ENCODE measurements at regions not wholly inside any gene's neighbourhood (a gene's known extent, or its start where the extent isn't known, plus 50 kb on each side); places are given as distances from the start of the nearest gene placed in this dataset.

DNA sequence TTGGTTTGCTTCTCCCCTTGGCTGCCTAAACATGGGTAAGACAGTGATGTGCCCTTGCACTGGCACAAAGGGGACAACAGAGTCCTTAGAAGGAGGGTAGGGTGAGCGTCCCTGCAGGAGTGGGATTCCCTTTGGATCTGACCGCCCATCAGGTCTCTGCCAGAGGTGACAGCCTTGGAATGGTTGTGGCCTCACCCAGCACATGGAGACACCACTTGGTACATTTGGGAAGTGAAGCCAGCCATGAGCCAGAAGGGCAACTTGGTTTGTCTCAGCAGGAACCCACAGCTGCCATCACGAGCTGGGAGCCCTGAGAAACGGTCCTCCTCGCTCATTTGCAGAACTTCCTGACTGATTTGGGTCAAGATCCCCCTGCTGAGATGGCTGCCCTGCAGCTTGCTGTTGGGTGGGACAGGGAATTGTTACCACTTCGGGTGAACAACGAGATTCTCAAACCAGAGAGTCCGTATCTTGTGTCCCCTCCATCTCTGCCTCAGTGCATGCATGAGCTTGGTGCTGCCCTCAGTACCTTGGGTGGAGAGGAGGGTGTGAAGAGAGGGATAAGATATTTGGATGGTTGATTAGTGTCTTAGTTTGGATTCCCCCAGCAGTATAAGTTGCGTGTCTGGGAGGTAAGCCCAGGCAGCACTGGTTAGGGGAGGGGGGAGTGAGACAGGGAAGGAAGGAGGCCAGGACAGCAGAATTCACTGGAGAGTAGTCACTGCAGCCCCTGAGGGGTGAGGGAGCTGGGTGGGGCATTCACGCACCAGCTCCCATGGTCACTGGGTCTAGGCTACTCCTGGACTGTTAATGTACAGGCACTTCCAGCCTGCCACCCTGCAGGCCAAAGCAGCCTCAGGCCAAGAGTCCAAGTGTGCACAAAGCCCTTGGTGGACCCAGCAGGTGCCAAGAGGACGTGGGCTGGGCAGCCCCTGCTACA is 168.8 kb upstream of the TOPAZ1 start:
- H3F3A ChIP-seq (ENCODE audit: insufficient read depth, low read length), result no peaks in the 10 kb centered on the region
- no peak overlapping the region for H3K9ac ChIP-seq (ENCODE audit: low read length)
- no peak overlapping the region for H3K4me2 ChIP-seq (ENCODE audit: low read length)
- H3K9me3 ChIP-seq (ENCODE audit: low read length), result no peaks in the 10 kb centered on the region
- H3K27me3 ChIP-seq (ENCODE audit: insufficient read depth, low read length), result no peaks in the 10 kb centered on the region
- no peaks in the 10 kb centered on the region for H4K20me1 ChIP-seq (ENCODE audit: insufficient read depth, low read length)
- TF ChIP-seq, protein P1, sequence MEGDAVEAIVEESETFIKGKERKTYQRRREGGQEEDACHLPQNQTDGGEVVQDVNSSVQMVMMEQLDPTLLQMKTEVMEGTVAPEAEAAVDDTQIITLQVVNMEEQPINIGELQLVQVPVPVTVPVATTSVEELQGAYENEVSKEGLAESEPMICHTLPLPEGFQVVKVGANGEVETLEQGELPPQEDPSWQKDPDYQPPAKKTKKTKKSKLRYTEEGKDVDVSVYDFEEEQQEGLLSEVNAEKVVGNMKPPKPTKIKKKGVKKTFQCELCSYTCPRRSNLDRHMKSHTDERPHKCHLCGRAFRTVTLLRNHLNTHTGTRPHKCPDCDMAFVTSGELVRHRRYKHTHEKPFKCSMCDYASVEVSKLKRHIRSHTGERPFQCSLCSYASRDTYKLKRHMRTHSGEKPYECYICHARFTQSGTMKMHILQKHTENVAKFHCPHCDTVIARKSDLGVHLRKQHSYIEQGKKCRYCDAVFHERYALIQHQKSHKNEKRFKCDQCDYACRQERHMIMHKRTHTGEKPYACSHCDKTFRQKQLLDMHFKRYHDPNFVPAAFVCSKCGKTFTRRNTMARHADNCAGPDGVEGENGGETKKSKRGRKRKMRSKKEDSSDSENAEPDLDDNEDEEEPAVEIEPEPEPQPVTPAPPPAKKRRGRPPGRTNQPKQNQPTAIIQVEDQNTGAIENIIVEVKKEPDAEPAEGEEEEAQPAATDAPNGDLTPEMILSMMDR (IDR thresholded peaks at IDR 0.05; ENCODE audit: low read length), result no peak
- no peak for TF ChIP-seq EZH2 (IDR thresholded peaks at IDR 0.05; ENCODE audit: borderline replicate concordance, low read length)
- no peaks in the 10 kb centered on the region for H3K36me3 ChIP-seq (ENCODE audit: insufficient read depth, low read length)
- H2AFZ ChIP-seq (ENCODE audit: low read length), result no peak overlapping the region
- no peak overlapping the region for H3K27ac ChIP-seq (ENCODE audit: low read depth, low read length, poor library complexity, severe bottlenecking)
- no peak overlapping the region for H3K4me3 ChIP-seq (ENCODE audit: low read depth, low read length, poor library complexity, severe bottlenecking)
- no peaks in the 10 kb centered on the region for H3K4me1 ChIP-seq (ENCODE audit: insufficient read depth, low read length, severe bottlenecking)
- H3K9me2 ChIP-seq (ENCODE audit: low read depth, low read length), result no peaks in the 10 kb centered on the region
- H3K79me2 ChIP-seq (ENCODE audit: insufficient read depth, low read length), result no peaks in the 10 kb centered on the region

DNA sequence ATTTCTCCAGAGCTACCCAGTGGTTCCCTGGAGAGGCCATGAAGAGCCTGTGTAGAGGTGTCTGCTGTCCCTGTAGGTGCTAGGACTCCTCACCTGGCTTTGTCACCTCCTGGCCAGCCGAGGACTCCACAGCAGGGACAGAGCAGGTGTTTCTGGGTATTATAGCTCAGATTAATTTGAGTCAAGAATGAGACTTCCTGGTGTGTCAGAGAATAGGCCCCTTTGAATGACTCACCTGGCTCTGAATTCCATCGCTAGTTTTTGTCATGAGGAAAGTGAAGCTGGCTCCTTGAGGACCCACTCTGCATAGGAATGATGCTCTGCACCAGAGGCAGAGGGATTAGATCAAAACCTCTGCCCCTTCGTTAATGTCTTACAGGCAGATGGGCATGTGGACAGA is 167.5 kb upstream of the TOPAZ1 start:
- no peaks in the 10 kb centered on the region for H3K9me2 ChIP-seq (ENCODE audit: low read depth, low read length)
- H3K4me2 ChIP-seq (ENCODE audit: low read length), result no peak overlapping the region
- no peaks in the 10 kb centered on the region for H3K4me1 ChIP-seq (ENCODE audit: insufficient read depth, low read length, severe bottlenecking)
- H3K27me3 ChIP-seq (ENCODE audit: insufficient read depth, low read length), result no peaks in the 10 kb centered on the region
- TF ChIP-seq, protein P1 (IDR thresholded peaks at IDR 0.05; ENCODE audit: low read length), result no peak
- TF ChIP-seq EZH2 (IDR thresholded peaks at IDR 0.05; ENCODE audit: borderline replicate concordance, low read length), result no peak
- no peaks in the 10 kb centered on the region for H3K9me3 ChIP-seq (ENCODE audit: low read length)
- no peaks in the 10 kb centered on the region for H3K79me2 ChIP-seq (ENCODE audit: insufficient read depth, low read length)
- no peaks in the 10 kb centered on the region for H4K20me1 ChIP-seq (ENCODE audit: insufficient read depth, low read length)
- H2AFZ ChIP-seq (ENCODE audit: low read length), result no peak overlapping the region
- H3K9ac ChIP-seq (ENCODE audit: low read length), result no peak overlapping the region
- no peaks in the 10 kb centered on the region for H3F3A ChIP-seq (ENCODE audit: insufficient read depth, low read length)
- H3K36me3 ChIP-seq (ENCODE audit: insufficient read depth, low read length), result no peaks in the 10 kb centered on the region
- no peak overlapping the region for H3K4me3 ChIP-seq (ENCODE audit: low read depth, low read length, poor library complexity, severe bottlenecking)
- H3K27ac ChIP-seq (ENCODE audit: low read depth, low read length, poor library complexity, severe bottlenecking), result no peak overlapping the region

DNA sequence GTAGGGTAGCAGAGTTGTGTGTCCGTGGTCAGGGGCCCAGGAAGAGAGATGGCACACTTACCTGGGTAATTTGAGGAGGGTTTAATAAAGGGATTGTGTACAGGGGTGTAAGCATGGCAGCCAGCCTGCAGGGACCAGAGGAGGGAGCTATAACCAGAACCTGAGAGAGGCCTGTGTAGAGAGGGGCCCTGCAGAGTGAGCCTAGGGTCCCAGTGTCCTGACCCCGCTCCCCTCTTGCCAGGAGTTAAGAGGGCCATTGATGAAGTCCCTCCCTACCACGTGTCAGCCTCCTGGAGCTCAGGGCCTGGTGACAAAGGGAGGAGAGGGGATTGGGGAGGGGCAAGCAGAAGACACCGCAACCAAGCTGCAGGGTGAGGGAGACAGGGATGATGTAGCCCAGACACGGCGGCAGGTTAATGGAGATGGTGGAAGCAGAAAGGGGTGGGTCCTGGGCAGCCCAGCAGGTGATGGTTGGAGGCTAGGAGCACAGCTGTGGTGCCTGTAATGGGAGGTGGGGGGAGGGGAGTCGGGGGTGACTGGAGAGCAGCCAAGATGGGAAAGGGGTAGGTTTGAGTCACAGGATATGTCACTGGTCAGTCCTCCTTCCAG is 165.4 kb upstream of the TOPAZ1 start:
- TF ChIP-seq, protein P1 (IDR thresholded peaks at IDR 0.05; ENCODE audit: low read length), result no peak
- no peak for TF ChIP-seq EZH2 (IDR thresholded peaks at IDR 0.05; ENCODE audit: borderline replicate concordance, low read length)
- Histone ChIP-seq H3K79me2 (ENCODE audit: insufficient read depth, low read length) (no peaks in the 10 kb centered on the region), H3F3A (ENCODE audit: insufficient read depth, low read length) (no peaks in the 10 kb centered on the region), H3K9ac (ENCODE audit: low read length) (no peak overlapping the region), H3K4me3 (ENCODE audit: low read depth, low read length, poor library complexity, severe bottlenecking) (no peak overlapping the region), H3K4me2 (ENCODE audit: low read length) (no peak overlapping the region), H3K36me3 (ENCODE audit: insufficient read depth, low read length) (no peaks in the 10 kb centered on the region), H4K20me1 (ENCODE audit: insufficient read depth, low read length) (no peaks in the 10 kb centered on the region), H3K9me3 (ENCODE audit: low read length) (no peaks in the 10 kb centered on the region), H3K9me2 (ENCODE audit: low read depth, low read length) (no peaks in the 10 kb centered on the region), H3K4me1 (ENCODE audit: insufficient read depth, low read length, severe bottlenecking) (no peaks in the 10 kb centered on the region), H3K27ac (ENCODE audit: low read depth, low read length, poor library complexity, severe bottlenecking) (no peak overlapping the region), H2AFZ (ENCODE audit: low read length) (no peak overlapping the region), H3K27me3 (ENCODE audit: insufficient read depth, low read length) (no peaks in the 10 kb centered on the region)
